HUES64 (cell line): ENCODE measurements at regions not wholly inside any gene's neighbourhood (a gene's known extent, or its start where the extent isn't known, plus 50 kb on each side); places are given as distances from the start of the nearest gene placed in this dataset.
"Not testable (repeated sequence)": the region's sequence is repeated elsewhere in the genome, so short reads cannot be mapped to it uniquely, and the experiment has no call there.

ENCODE experiments used
- H3K27ac ChIP-seq: 2 replicates; pipeline ENCODE4 v1.7.0; 2013; ENCODE audit warnings: low read depth, low read length, inconsistent platforms
- H3K27me3 ChIP-seq: 2 replicates; pipeline ENCODE4 v1.6.1; 2013; ENCODE audit warnings: mild to moderate bottlenecking, low read length; ENCODE audit not compliant: insufficient read depth
- H3K36me3 ChIP-seq: 2 replicates; pipeline ENCODE4 v1.6.1; 2013; ENCODE audit warnings: mild to moderate bottlenecking, low read length; ENCODE audit not compliant: insufficient read depth
- H3K4me1 ChIP-seq: 2 replicates; pipeline ENCODE4 v1.6.1; 2013; ENCODE audit warnings: mild to moderate bottlenecking, low read length, moderate library complexity; ENCODE audit not compliant: insufficient read depth
- H3K4me3 ChIP-seq: 2 replicates; pipeline ENCODE4 v1.5.1; 2013; ENCODE audit warnings: mild to moderate bottlenecking, low read length, moderate library complexity
- H3K9ac ChIP-seq: 2 replicates; pipeline ENCODE4 v1.6.1; 2013; ENCODE audit warnings: mild to moderate bottlenecking, low read depth, low read length
- H3K9me3 ChIP-seq: 2 replicates; pipeline ENCODE4 v1.6.1; 2013; ENCODE audit warnings: low read depth, low read length; ENCODE audit not compliant: insufficient read depth
- WGBS: fragments of 150-250, 120-280 bp; methylation state at CpG from one replicate; pipeline ENCODE4 v1.1.7; 2013; ENCODE audit warnings: missing lambda C conversion rate; 5-methylcytosine and 5-hydroxymethylcytosine counted together

- H3K4me3 ChIP-seq: no peak overlapping the region
- no peaks in the 10 kb centered on the region for H3K36me3 ChIP-seq
- no peak overlapping the region for H3K9ac ChIP-seq
- H3K9me3 ChIP-seq: no peaks in the 10 kb centered on the region
- no peaks in the 10 kb centered on the region for H3K4me1 ChIP-seq
- no peaks in the 10 kb centered on the region for H3K27me3 ChIP-seq
- WGBS: 96% methylated on average over 8 of the region's 8 CpGs
- no peak overlapping the region for H3K27ac ChIP-seq
Observed at GRCh38 chr6:66145867-66146266, 438.8 kb upstream of the EYS start.

GRCh38 chr6:66134021-66134420, 427.0 kb upstream of the EYS start:
- whole genome bisulfite sequencing: 88% methylated on average over 2 of the region's 2 CpGs
- Histone ChIP-seq H3K27ac (no peak overlapping the region), H3K36me3 (no peaks in the 10 kb centered on the region), H3K4me3 (no peak overlapping the region), H3K9me3 (no peaks in the 10 kb centered on the region), H3K9ac (no peak overlapping the region), H3K4me1 (no peaks in the 10 kb centered on the region), H3K27me3 (no peaks in the 10 kb centered on the region)

GRCh38 chr6:66128656-66129055, 421.6 kb upstream of the EYS start:
- no peak overlapping the region for H3K9ac ChIP-seq
- no peaks in the 10 kb centered on the region for H3K27me3 ChIP-seq
- H3K4me1 ChIP-seq: no peaks in the 10 kb centered on the region
- H3K27ac ChIP-seq: no peak overlapping the region
- no peak overlapping the region for H3K4me3 ChIP-seq
- no peaks in the 10 kb centered on the region for H3K36me3 ChIP-seq
- 89% methylated on average over 1 of the region's 1 CpG for WGBS
- no peaks in the 10 kb centered on the region for H3K9me3 ChIP-seq

GRCh38 chr6:66128243-66128642, 421.2 kb upstream of the EYS start:
- H3K27ac ChIP-seq: no peak overlapping the region
- no peaks in the 10 kb centered on the region for H3K9me3 ChIP-seq
- H3K36me3 ChIP-seq: no peaks in the 10 kb centered on the region
- no peak overlapping the region for H3K4me3 ChIP-seq
- H3K9ac ChIP-seq: no peak overlapping the region
- no peaks in the 10 kb centered on the region for H3K27me3 ChIP-seq
- WGBS: 88% methylated on average over 2 of the region's 2 CpGs
- H3K4me1 ChIP-seq: no peaks in the 10 kb centered on the region

- H3K4me3 ChIP-seq: no peak overlapping the region
- no peaks in the 10 kb centered on the region for H3K4me1 ChIP-seq
- 84% methylated on average over 2 of the region's 5 CpGs for WGBS
- no peaks in the 10 kb centered on the region for H3K36me3 ChIP-seq
- no peaks in the 10 kb centered on the region for H3K27me3 ChIP-seq
- no peak overlapping the region for H3K27ac ChIP-seq
- H3K9me3 ChIP-seq: no peaks in the 10 kb centered on the region
- H3K9ac ChIP-seq: no peak overlapping the region
Observed at GRCh38 chr6:66127061-66127460, 420.0 kb upstream of the EYS start.

GRCh38 chr6:66126358-66126757, 419.3 kb upstream of the EYS start:
- WGBS: 87% methylated on average over 3 of the region's 3 CpGs
- no peaks in the 10 kb centered on the region for H3K27me3 ChIP-seq
- no peak overlapping the region for H3K4me3 ChIP-seq

GRCh38 chr6:66103954-66104353, 396.9 kb upstream of the EYS start:
- peaks cover 4% of the 10 kb centered on the region; the same call in 1 of the 2 replicates for H3K9me3 ChIP-seq
- H3K4me1 ChIP-seq: peaks cover 22% of the 10 kb centered on the region; the same call in 1 of the 2 replicates
- no peak overlapping the region for H3K27ac ChIP-seq
- H3K27me3 ChIP-seq: no peaks in the 10 kb centered on the region
- no peaks in the 10 kb centered on the region for H3K36me3 ChIP-seq
- no peak overlapping the region for H3K9ac ChIP-seq
- H3K4me3 ChIP-seq: no peak overlapping the region
- 68% methylated on average over 3 of the region's 3 CpGs for WGBS

More at GRCh38 chr6:66126358-66126757, 419.3 kb upstream of the EYS start:
- Histone ChIP-seq H3K9me3 (no peaks in the 10 kb centered on the region), H3K4me1 (no peaks in the 10 kb centered on the region), H3K36me3 (no peaks in the 10 kb centered on the region), H3K9ac (no peak overlapping the region), H3K27ac (no peak overlapping the region)

- H3K9ac ChIP-seq: no peak overlapping the region
- no CpG with 5 or more reads among the region's 1 CpG for WGBS
Observed at GRCh38 chr6:66103354-66103753, 396.3 kb upstream of the EYS start.

GRCh38 chr6:66096679-66097078, 389.7 kb upstream of the EYS start:
- 98% methylated on average over 26 of the region's 26 CpGs for WGBS
- no peaks in the 10 kb centered on the region for H3K4me1 ChIP-seq
- H3K36me3 ChIP-seq: no peaks in the 10 kb centered on the region
- no peak overlapping the region for H3K9ac ChIP-seq
- no peak overlapping the region for H3K4me3 ChIP-seq
- H3K27ac ChIP-seq: no peak overlapping the region
- H3K9me3 ChIP-seq: peaks cover 7% of the 10 kb centered on the region
- H3K27me3 ChIP-seq: no peaks in the 10 kb centered on the region

More at GRCh38 chr6:66103354-66103753, 396.3 kb upstream of the EYS start:
- no peaks in the 10 kb centered on the region for H3K36me3 ChIP-seq
- H3K27me3 ChIP-seq: no peaks in the 10 kb centered on the region
- H3K27ac ChIP-seq: no peak overlapping the region
- H3K4me1 ChIP-seq: peaks cover 16% of the 10 kb centered on the region; the same call in 1 of the 2 replicates
- H3K9me3 ChIP-seq: peaks cover 4% of the 10 kb centered on the region
- H3K4me3 ChIP-seq: no peak overlapping the region

- Histone ChIP-seq H3K27ac (no peak overlapping the region), H3K36me3 (no peaks in the 10 kb centered on the region), H3K9ac (no peak overlapping the region), H3K4me3 (no peak overlapping the region), H3K4me1 (no peaks in the 10 kb centered on the region), H3K27me3 (no peaks in the 10 kb centered on the region), H3K9me3 (peaks cover 7% of the 10 kb centered on the region)
- 97% methylated on average over 25 of the region's 27 CpGs for WGBS
Observed at GRCh38 chr6:66094615-66095014, 387.6 kb upstream of the EYS start.

- H3K4me3 ChIP-seq, H3K27ac ChIP-seq, H3K9ac ChIP-seq, H3K27me3 ChIP-seq, H3K9me3 ChIP-seq, H3K4me1 ChIP-seq, H3K36me3 ChIP-seq: not testable (repeated sequence)
- WGBS: 90% methylated on average over 1 of the region's 1 CpG
Observed at GRCh38 chr6:66092306-66092705, 385.3 kb upstream of the EYS start.

GRCh38 chr6:66086532-66086931, 379.5 kb upstream of the EYS start:
- H3K27ac ChIP-seq: no peak overlapping the region
- H3K36me3 ChIP-seq: no peaks in the 10 kb centered on the region
- peaks cover 5% of the 10 kb centered on the region; the same call in 1 of the 2 replicates for H3K9me3 ChIP-seq
- no peaks in the 10 kb centered on the region for H3K4me1 ChIP-seq
- no peaks in the 10 kb centered on the region for H3K27me3 ChIP-seq
- no peak overlapping the region for H3K4me3 ChIP-seq
- no peak overlapping the region for H3K9ac ChIP-seq
